Right lobe of liver (tissue), 6 donors: ENCODE measurements at regions not wholly inside any gene's neighbourhood (a gene's known extent, or its start where the extent isn't known, plus 50 kb on each side); places are given as distances from the start of the nearest gene placed in this dataset.

Experiments
- ATAC-seq, 4 donors: fragments of 200-7000 bp; cut with Tn5 transposase; one replicate each; pipeline ENCODE4 v1.9.1; 2020; ENCODE audit warnings: mild to moderate bottlenecking in 4 of 4, moderate library complexity in 4 of 4
- DNase-seq, 3 donors: peaks; one replicate each; pipeline ENCODE4 v3.0.0-alpha.2; 2020
- H3K27ac ChIP-seq, 3 donors: fragments of 200-600 bp; one replicate each; pipeline ENCODE4 v1.8.0; 2022
- H3K27me3 ChIP-seq, 2 donors: fragments of 200-600 bp; one replicate each; pipeline ENCODE4 v1.8.0; 2022
- H3K36me3 ChIP-seq, 4 donors: fragments of 200-600 bp; sonication (generic) in 1 of 4; one replicate each; pipeline versions ENCODE4 v1.5.1 to v1.8.0; 2017 to 2022; ENCODE audit warnings: control low read depth in 1 of 4
- H3K4me1 ChIP-seq, 4 donors: fragments of 200-600 bp; sonication (generic) in 1 of 4; one replicate each; pipeline versions ENCODE4 v1.5.1 to v1.8.0; 2017 to 2022; ENCODE audit warnings: control low read depth in 1 of 4
- H3K4me3 ChIP-seq, 3 donors: fragments of 200-600 bp; one replicate each; pipeline ENCODE4 v1.8.0; 2022
- H3K9me3 ChIP-seq, 4 donors: fragments of 200-600 bp; sonication (generic) in 1 of 4; one replicate each; pipeline versions ENCODE4 v1.5.1 to v1.8.0; 2017 to 2022; ENCODE audit warnings: control low read depth in 1 of 4
- POLR2A ChIP-seq: fragments of 450-650 bp; IDR thresholded peaks from one replicate; pipeline ENCODE4 v1.6.1; 2017; ENCODE audit warnings: antibody characterized with exemption, mild to moderate bottlenecking
- WGBS: methylation state at CpG from one replicate; pipeline ENCODE4 v1.1.6; 2018; ENCODE audit warnings: low coverage, low lambda C conversion rate; ENCODE audit not compliant: insufficient coverage; ENCODE audit errors: missing lambda C conversion rate; 5-methylcytosine and 5-hydroxymethylcytosine counted together
- intact Hi-C, 2 donors: fragments of 100-400 bp; cut with DNase I; formaldehyde crosslinking; loops; one replicate each; pipeline versions ENCODE4 v1.11.2 to v1.14.1; 2022
- TF ChIP-seq, protein P1 (sequence below), 4 donors: fragments of 200-600 bp in 3 of 4; fragments of 450-650 bp in 1 of 4; IDR thresholded peaks; one replicate each; pipeline versions ENCODE4 v1.5.1 to v1.8.0; 2016 to 2022; ENCODE audit warnings: antibody characterized with exemption in 4 of 4, mild to moderate bottlenecking in 2 of 4
- donor health status: DM: no; HTN: yes; CAD: no.
- donor health status: DM: no; HTN: no; CAD: no.
- donor health status: DM: no; HTN: no; CAD: no.
- donor health status: DM: no; HTN: yes; CAD: no.
- donor health status: DM: no; HTN: yes; CAD: no.

DNA sequence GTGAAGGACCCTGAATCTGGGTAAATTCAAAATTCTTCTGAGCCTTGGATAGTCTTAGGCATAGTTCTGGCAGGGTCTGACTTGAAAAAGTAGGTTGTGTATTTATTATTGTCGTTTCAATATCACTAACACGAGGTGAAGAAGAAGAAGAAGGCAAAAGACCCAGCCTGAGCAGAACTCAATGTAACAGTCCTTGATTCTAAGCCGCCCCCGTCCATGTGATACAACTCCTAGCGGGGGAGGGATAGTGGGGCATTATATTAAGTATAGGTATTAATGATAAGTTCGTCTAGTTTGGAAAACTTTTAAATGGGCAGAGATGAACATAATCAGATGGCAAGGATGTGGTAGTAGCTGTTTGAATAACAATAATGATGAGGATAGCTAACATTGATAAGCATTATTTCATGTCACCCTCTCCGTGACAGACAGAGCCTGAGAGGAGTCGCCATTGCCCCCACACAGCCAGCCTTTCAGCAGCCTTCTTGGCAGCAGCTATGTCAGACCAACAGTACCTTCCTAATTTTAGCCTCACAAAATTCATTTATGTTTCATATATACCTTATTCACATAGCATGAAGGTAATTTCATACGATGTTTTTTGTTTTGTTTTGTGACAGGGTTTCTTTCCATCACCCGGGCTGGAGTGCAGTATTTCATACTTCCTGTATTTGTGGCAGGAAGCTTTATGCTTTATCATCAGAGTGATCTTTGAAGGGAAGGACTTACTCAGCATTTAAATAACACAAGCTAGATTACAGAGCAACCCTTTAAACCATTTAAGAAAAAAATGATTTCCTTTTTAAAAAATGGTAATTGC is 64.4 kb upstream of the NPAS1 start:
- peak overlapping the region in 1 of 3 donors; percentile 18 for H3K4me3 ChIP-seq
- 18% methylated on average over 10 of the region's 10 CpGs for WGBS
- H3K9me3 ChIP-seq: no peaks in the 10 kb centered on the region
- peak overlapping the region; percentile 61 to 85 (median 73) for H3K27ac ChIP-seq
- intact Hi-C loops: no loop called here
- H3K27me3 ChIP-seq: no peaks in the 10 kb centered on the region
- ATAC-seq (peak; percentile 26 to 51 (median 41)), DNase-seq (no peak)
- TF ChIP-seq, protein P1, sequence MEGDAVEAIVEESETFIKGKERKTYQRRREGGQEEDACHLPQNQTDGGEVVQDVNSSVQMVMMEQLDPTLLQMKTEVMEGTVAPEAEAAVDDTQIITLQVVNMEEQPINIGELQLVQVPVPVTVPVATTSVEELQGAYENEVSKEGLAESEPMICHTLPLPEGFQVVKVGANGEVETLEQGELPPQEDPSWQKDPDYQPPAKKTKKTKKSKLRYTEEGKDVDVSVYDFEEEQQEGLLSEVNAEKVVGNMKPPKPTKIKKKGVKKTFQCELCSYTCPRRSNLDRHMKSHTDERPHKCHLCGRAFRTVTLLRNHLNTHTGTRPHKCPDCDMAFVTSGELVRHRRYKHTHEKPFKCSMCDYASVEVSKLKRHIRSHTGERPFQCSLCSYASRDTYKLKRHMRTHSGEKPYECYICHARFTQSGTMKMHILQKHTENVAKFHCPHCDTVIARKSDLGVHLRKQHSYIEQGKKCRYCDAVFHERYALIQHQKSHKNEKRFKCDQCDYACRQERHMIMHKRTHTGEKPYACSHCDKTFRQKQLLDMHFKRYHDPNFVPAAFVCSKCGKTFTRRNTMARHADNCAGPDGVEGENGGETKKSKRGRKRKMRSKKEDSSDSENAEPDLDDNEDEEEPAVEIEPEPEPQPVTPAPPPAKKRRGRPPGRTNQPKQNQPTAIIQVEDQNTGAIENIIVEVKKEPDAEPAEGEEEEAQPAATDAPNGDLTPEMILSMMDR (IDR thresholded peaks at IDR 0.05): no peak
- no peak for TF ChIP-seq POLR2A
- H3K36me3 ChIP-seq: peaks cover 0 to 3% (median 0%) of the 10 kb centered on the region in 4 donors
- H3K4me1 ChIP-seq: peaks cover 0 to 64% (median 32%) of the 10 kb centered on the region in 4 donors

- intact Hi-C loops: no loop called here
- TF ChIP-seq, protein P1 (IDR thresholded peaks at IDR 0.05): no peak
- no peak for TF ChIP-seq POLR2A
- no peaks in the 10 kb centered on the region for H3K27me3 ChIP-seq
- H3K4me3 ChIP-seq: no peak overlapping the region
- H3K36me3 ChIP-seq: peaks cover 0 to 3% (median 0%) of the 10 kb centered on the region in 4 donors
- ATAC-seq (no peak), DNase-seq (no peak)
- no peaks in the 10 kb centered on the region for H3K9me3 ChIP-seq
- peak overlapping the region in 1 of 3 donors; percentile 85 for H3K27ac ChIP-seq
- WGBS: 61% methylated on average over 6 of the region's 6 CpGs
- H3K4me1 ChIP-seq: peaks cover 0 to 57% (median 29%) of the 10 kb centered on the region in 4 donors
Observed at GRCh38 chr19:46955813-46956371, 63.7 kb upstream of the NPAS1 start.

- Histone ChIP-seq H3K4me1 (peaks cover 0 to 31% (median 14%) of the 10 kb centered on the region in 4 donors), H3K9me3 (no peaks in the 10 kb centered on the region), H3K36me3 (no peaks in the 10 kb centered on the region), H3K27ac (no peak overlapping the region), H3K4me3 (no peak overlapping the region), H3K27me3 (no peaks in the 10 kb centered on the region)
- WGBS: 58% methylated on average over 6 of the region's 6 CpGs
- ATAC-seq: no peak
- DNase-seq: no peak
- no peak for TF ChIP-seq POLR2A
- TF ChIP-seq, protein P1 (IDR thresholded peaks at IDR 0.05): no peak
- intact Hi-C loops: no loop called here
Observed at GRCh38 chr19:46958532-46958931, 61.1 kb upstream of the NPAS1 start.

DNA sequence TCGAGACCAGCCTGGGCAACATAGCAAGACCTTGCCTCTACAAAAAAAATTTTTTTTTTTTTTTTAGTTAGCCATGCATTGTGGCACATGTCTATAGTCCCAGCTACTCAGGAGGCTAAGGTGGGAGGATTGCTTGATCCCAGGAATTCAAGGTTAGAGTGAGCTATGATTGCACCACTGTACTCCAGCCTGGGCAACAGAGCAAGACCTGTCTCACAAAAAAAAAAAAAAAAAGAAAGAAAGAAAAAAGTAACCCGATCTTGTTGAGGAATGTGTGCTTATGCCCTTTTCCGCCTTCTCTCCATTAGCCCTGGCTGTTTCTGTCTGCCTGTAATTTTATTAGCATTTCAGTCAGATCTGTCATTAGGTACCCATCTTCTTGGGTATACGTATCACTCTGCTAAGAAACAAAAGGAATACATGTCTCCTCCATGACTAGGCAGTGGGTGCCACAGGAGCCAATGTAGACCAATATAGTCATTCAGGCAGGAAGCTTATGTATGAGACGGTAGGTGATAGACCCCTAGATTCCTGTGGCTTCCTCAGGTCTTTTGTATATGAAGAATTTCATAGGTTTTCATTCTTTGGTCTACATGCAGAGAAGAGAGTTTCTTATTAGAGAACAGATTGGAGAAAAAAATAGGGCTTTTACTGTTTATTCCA is 59.6 kb upstream of the NPAS1 start:
- intact Hi-C loops: no loop called here
- WGBS: 95% methylated on average over 4 of the region's 5 CpGs

More for the DNA sequence above, 59.6 kb upstream of the NPAS1 start:
- no peak for TF ChIP-seq POLR2A
- H3K27me3 ChIP-seq: no peaks in the 10 kb centered on the region
- DNase-seq: no peak
- H3K36me3 ChIP-seq: no peaks in the 10 kb centered on the region
- H3K9me3 ChIP-seq: no peaks in the 10 kb centered on the region
- H3K4me1 ChIP-seq: peaks cover 0 to 16% (median 8%) of the 10 kb centered on the region in 4 donors
- ATAC-seq: no peak
- H3K4me3 ChIP-seq: no peak overlapping the region
- H3K27ac ChIP-seq: no peak overlapping the region
